HG03558 (cell line): ENCODE measurements at regions not wholly inside any gene's neighbourhood (a gene's known extent, or its start where the extent isn't known, plus 50 kb on each side); places are given as distances from the start of the nearest gene placed in this dataset.

Experiments
- ATAC-seq: cut with Tn5 transposase; IDR thresholded peaks from one replicate; pipeline ENCODE4 v1.9.1; 2021; ENCODE audit warnings: moderate number of reproducible peaks; ENCODE audit not compliant: unreplicated experiment; ENCODE audit errors: extremely low read depth

GRCh38 chr13:87052731-87053130, 618.4 kb upstream of the SLITRK5 start:
- no peak for ATAC-seq

GRCh38 chr13:87057807-87058520, 613.2 kb upstream of the SLITRK5 start:
- ATAC-seq = no peak

- no peak for ATAC-seq
Measured at GRCh38 chr13:87058786-87059329, 612.3 kb upstream of the SLITRK5 start.

DNA sequence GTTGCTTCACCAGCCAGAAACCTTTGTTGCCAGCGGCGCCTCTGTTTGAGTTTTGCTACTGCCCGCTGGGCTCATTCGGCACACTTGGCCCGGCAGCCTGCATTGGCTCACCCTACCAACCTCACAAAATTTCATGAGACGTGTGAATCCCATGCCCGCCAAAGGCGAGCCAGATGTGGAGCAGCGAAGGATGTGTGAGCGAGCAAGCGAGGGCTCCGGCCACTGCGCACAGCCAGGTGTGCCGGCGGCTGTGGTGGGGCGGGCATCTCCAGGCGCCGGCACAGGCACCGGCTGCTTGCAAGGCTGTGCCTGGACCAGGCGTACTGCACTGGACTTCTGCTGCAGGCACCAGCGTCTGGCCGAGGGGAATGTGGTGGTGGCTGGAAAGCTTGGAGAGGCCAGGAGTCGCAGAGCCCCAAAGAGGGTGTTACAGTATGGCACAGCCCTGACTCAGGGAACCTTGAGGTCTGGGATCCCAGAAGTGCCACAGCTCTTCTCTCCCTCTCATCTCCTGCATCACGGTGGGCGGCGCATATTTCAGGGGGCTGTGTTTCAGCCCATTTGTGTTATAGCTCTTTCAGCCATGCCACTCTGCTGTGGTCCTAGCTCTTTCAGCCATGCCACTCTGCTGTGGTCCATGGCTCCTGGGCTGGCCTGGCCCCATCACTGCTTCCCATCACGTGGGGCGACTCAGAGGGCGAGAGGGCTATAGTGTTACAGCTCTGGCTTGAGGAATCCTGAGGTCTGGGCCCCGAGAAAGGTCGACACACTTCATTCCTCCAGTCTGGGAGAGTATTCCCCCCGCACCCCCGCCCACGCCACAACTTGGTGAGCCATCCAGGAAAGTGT, 592.0 kb upstream of the SLITRK5 start:
- no peak for ATAC-seq

GRCh38 chr13:87080100-87080779, 590.9 kb upstream of the SLITRK5 start:
- ATAC-seq = no peak

GRCh38 chr13:87084192-87084591, 587.0 kb upstream of the SLITRK5 start:
- ATAC-seq = no peak

GRCh38 chr13:87087741-87088140, 583.4 kb upstream of the SLITRK5 start:
- no peak for ATAC-seq

DNA sequence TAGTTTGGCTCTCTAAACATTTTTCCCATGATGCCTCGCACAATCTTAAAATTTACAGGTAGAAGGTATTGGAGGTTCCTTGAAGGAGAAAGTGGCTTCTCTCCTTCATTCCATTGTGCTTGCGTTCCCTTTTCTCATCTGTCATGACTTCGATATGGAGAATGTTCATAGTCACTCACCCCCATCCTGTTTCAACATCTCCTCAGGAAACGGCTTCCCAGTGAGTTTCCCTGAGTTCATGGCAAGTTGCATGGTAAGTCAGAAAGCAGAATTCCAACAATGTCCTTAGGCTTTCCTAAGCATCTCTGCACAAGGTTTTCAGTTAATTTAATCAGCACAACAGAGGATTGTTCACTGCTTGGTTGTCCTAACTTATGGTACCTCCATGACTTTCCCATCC, 581.8 kb upstream of the SLITRK5 start:
- ATAC-seq = no peak

- ATAC-seq = no peak
Measured at GRCh38 chr13:87093399-87093798, 577.8 kb upstream of the SLITRK5 start.

GRCh38 chr13:87094646-87095045, 576.5 kb upstream of the SLITRK5 start:
- no peak for ATAC-seq

- ATAC-seq = no peak
Measured at GRCh38 chr13:87100431-87100830, 570.7 kb upstream of the SLITRK5 start.

- ATAC-seq = no peak
Measured at GRCh38 chr13:87107651-87108050, 563.5 kb upstream of the SLITRK5 start.

- no peak for ATAC-seq
Measured at GRCh38 chr13:87120476-87120875, 550.7 kb upstream of the SLITRK5 start.

DNA sequence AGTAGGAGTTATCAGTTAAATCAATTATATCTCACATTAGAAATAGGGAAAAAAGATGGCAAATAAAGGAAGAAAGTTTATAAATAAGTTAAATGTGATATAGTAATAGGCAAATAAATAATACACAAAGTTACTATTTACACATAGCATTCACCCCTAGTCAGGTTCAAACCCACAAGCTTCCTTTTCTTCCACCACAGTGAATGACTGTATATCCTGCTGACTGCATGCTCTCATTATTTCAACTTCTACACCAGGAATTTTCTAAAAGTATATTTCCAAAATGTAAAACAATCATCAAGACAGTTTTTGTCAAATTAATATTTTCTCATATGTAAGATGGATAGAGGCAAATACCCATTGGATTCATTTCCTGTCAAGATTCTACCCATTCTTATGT, 548.6 kb upstream of the SLITRK5 start:
- ATAC-seq = no peak

- no peak for ATAC-seq
Measured at GRCh38 chr13:87123987-87124784, 547.0 kb upstream of the SLITRK5 start.

DNA sequence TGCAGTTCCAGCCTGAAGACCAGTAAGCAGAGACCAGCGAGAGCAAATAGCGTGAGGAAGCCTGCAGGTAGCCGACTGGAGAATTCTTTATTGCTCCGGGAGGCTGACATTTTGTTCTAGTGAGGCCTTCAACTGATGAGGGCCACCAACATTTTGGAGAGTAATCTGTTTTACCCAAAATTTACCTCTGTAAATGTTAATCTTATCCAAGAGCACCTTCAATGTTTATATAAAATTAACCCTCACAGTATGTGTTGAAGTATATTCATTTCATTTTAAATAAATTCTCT, 546.4 kb upstream of the SLITRK5 start:
- no peak for ATAC-seq

- no peak for ATAC-seq
Measured at GRCh38 chr13:87128036-87128435, 543.1 kb upstream of the SLITRK5 start.

DNA sequence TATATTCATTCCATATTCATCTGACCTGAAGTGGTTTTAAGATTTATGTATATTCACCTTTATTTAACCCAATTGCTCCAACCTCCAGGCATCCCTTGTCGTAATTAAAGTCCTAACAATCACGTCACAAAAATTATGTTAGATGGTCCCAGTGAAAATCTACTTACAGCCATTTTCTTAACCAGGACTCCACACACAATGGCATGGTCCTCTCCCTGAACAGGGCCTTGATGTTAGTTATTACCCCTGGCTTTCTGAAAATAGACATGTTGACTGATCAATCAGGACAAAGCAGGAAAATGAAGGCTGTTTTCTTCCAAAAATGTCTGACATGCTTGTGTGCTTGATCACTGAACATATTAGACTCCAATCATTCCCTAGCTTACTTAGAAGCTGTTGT, 542.7 kb upstream of the SLITRK5 start:
- no peak for ATAC-seq

DNA sequence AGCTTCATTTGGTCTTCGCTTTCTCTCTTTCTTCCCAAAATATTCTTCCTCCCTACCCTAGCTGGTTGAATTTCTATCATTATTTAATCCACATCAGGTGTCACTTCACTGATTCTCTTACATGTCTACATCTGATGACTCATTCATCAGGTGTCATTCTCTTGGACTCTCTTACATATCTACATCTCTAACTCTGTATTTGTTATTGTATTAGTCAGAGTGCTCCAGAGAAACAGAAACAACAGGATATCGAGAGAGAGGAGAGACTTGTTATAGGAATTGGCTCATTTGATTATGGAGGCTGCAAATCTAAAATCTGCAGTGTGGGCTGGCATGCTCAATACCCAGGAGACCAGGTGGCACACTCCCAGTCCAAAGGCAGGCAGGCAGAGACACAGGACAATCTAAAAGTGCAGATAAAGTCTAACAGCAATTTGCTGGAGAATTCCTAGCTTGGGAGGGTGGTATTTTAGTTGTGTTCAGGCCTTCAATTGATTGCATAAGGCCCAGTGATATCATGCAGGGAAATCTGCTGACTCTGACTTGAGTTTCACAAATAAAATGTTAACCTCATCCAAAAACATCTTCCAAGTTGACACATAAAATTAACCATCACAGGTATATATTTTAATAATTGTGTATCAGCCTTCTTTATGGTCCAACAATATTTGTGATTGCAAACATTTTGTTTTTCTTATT, 541.4 kb upstream of the SLITRK5 start:
- ATAC-seq = no peak

DNA sequence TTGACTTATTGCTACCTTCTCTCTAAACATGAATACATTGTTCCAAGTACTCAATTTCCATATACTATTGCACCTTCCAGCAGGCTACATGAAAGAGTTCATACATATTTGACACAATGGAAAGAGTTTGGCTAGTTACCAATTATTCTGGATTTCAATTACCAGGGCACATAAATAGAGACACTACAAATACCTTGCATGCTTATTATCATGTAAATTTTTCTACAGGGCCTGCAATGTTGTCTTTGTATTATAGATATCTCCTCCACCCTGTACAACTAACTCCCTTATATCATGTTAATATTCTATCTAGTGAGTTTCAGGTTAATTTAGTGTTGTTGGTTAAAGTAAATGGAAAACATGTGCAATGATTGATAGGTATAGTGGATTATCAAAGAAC, 540.7 kb upstream of the SLITRK5 start:
- ATAC-seq = no peak
